Ramos (cell line): ENCODE measurements at regions not wholly inside any gene's neighbourhood (a gene's known extent, or its start where the extent isn't known, plus 50 kb on each side); places are given as distances from the start of the nearest gene placed in this dataset.

Experiments used
- in situ Hi-C: fragments of 300-500 bp; cut with MboI; formaldehyde crosslinking; loops from one replicate; pipeline ENCODE4 v1.14.3; 2022; ENCODE audit warnings: low sequenced_read_pairs; ENCODE audit not compliant: unreplicated experiment

DNA sequence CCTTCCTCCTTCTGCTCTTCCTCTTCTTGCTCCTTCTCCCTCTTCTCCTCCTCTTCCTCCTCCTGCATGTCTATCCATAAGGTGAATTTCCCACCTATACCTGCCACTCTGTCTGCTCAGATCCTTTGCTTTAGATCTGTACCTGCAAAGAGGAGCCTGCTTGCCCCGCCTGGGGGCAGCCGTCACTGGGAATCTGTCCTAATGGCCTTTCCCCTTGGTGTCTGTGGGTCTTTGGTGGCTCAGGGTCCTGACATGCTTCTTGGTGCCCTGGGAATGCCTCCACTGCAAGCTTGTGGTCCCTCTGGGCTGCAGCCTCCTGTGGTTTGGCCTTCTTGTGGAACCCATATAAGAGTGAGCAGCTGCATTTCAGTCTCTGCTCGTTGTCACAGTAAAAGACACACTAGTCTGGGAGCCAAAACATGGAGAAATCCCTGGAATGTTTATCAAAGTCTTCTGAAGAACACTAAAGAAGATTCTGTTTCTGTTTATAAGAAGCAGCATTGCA, 79.5 kb upstream of the CSF3R start:
- in situ Hi-C loops = no loop called here

DNA sequence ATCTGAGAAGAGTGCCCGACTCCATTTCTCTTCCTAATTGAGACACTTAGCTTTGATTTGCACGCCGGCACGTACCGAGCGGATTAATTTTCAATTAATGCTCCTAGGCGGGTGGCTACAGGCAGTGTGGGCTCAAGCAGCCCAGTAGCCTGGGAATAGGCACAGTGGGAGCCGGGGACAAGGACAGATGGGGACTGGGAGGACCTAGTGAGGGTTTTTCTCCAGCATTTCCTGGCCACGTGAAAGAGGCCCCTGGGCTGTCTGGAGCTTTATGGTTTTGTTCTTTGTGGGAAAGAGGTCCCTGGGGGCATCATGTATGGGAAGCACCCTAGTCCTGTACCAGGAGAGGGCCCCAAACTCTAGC, 78.6 kb upstream of the CSF3R start:
- in situ Hi-C loops = no loop called here

DNA sequence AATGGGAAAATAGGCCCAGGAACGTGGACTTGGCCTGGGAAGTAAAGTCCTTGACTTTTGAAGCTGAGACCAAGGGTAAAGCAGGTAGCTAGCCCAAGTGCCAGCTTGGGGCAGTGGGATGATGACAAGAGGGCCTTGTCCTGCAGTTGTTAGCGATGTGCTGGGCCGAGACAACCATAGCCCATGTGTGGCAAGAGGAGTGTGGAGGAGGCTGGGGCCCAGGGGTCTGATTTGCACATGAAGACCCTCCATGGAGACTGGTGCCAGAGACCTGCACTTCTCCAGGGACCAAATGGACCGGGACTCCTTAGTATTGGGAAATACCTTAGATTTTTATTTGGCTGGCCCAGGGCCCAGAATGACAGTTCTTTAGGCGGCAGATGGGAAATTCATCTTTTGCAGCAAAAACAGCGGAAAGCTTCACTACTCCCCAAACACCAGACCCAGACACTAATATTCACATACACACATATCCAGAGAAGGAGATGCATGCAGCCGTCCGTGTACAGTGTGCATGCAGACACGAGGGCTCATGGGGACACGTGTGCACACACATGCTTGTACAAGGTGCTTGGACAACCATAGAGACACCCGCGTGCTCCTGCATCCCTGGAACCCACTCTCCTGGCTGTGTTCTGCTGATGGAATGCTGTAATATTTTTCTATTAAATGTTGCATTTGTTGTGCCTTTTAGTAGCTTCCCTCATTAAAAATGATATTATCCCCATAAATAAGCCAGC, 78.1 kb upstream of the CSF3R start:
- in situ Hi-C loops = no loop called here

DNA sequence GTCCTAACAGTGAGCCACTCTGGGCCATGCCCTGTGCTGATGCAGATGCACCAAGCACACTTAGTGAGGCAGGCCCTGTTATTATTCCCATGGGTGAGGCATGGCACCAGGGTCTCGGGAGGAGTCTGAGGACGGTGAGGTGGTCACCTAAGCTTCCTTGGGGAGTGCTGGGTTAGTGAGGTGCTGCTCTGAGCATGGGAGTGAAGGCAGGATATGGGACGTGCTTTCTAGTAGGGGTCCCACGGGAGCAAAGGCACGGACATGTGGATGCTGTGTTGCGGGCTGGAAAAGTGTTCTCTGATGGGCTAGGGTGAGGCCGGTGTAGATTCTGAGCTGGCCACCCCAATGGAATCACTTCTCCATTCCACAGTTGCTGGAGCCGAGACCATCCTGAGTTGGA, 77.5 kb upstream of the CSF3R start:
- in situ Hi-C loops = no loop called here

DNA sequence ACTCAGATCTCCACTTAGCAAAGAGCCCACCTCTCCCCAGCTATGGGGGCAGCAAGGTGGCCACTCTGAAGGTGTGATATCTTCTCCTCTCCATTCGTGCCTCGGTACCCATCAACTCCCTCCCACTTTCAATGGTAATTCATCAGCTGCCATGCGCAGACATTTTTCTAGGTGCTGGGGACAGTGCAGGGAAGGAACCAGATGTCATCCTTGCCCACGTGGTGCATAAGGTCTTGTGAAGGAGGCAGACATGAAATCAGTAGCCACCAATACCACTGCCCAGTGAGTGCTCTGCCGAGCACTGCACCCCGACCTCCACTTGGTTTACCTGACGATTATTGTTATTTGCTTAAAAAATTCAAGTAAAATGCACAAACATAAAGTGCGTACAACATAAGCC, 76.3 kb upstream of the CSF3R start:
- in situ Hi-C loops = no loop called here

DNA sequence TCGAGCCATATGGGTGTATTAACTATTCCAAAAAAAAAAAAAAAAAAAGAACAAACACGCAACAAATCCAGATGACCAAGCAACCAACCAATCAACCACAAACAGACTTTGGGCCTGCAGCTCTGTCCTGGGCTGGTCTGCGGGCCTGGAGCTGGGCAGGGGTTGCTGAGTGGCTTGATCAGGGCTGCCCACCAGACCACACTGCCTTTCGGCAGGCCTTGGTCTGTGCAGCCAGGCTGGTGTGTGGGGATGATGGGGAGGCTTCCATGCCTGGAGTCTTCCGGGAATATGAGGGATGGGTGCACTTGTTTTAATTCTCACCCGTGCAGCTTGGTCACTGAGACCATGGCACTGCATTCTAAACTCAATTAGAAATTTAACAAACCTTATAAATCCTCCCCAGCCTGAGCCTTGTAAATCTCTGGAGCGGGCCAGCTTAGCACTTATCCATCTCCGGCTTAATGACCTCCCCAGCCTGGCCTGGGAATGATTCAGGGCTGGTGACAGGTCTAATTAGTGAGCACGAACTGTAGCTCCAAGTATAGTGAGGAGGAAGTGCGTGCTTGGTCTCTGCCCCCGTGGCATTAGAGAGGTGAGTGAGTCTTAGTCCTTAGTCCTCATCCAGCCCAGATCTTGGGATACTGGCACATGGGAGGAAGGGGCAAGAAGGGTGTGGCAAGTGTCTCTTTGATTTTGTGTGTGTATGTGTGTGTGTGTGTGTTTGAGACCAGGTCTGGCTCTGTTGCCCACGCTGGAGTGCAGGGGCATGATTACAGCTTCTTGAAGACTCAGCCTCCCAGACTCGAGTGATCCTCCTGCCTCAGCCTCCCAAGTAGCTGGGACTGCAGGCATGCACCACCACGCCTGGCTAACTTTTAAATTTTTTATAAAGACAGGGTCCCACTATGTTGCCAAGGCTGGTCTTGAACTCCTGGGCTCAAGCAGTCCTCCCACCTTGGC, 74.6 kb upstream of the CSF3R start:
- in situ Hi-C loops = no loop called here

DNA sequence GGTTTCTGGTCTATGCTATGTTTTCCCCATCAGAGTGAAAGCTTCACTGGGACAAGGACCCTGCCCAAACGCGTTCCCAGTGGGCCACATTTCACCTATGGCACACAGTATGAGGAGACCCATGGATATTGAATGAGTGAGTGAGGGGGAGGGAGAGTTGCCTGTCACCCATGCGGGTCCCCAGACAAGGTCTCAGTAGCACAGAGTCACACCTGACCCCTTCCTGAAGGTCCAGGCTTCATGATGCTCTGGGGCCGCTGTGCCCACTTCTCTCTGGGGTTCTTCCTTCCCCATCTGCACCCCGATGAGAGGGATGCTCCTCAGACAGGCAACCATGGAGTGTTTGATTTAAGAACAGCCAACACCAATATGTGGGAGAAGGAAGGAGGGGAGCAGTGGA, 72.3 kb upstream of the CSF3R start:
- in situ Hi-C loops = no loop called here

DNA sequence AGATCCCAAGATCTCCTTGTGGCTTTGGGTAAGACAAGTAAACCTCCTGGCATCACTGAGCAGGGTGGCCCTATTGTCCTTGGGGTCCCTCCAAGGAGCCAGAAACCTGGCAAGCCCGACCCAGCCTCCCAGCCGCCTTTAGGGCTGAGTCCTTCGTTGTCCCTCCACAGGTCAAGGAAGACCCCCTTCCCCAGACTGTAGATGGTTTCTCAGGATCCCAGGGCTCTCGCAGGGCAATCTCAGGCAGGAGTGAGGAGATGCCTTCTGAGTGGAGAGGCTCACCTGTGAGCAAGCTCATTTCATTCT, 71.6 kb upstream of the CSF3R start:
- in situ Hi-C loops = no loop called here

DNA sequence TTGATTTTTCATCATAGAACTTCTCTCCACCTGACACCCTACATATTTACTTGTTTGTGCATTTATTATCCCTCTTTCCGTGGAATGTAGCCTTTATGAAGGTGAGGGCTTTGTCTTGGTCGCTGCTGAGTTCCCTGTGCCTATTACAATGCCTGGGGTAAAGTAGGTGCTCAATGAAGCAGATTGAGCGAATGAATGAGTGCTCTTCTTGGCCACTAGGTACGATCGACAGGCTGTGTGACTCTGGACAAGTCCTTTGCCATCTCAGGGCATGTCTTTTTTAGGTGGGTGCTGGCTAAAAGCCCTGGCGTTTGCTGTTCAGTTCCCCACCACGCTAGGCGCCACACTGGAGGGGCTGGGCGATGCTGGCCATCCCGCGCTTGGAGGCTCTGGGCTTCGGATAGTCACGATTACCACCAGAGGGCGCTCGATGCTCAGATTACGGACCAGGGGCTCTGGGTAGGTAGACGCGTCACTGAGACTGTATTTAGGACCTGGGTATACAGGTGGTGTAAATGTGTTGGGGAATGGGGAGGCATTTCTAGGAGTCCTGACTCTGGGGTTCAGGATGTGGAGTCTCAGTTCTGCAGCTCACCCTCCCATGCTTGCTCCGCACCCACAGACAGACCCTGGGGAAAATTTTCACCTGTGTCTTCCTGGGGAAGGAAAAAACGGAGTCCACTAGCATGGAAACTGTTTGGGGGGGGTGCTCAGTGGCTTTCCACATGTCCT, 71.0 kb upstream of the CSF3R start:
- in situ Hi-C loops = no loop called here

DNA sequence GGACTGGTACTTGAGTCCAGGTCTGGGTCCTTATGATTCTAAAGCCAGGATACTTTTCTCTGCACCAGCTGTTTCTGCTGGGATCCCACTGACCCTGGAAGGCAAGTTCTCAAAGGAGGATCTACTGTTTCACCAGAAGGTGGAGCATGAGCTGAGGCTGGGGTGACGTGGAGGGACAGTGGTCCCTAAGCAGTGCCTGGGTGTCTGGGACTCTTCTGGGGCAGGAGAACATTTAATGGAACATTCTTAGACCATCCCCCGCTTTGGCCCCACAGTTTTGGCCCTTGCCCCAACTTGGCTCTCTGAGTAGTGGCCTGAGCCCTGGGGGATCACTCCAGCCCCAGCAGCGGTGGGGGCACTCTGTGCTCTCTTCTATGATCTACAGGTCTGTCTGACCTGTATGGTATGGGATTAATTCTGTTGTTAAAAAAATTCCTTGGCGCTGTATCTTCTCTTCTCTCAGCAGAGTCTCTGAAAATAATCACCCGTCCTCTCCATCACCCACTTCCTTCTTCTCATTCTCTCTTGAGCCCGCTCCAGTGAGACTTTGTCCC, 60.3 kb upstream of the CSF3R start:
- in situ Hi-C loops = no loop called here

DNA sequence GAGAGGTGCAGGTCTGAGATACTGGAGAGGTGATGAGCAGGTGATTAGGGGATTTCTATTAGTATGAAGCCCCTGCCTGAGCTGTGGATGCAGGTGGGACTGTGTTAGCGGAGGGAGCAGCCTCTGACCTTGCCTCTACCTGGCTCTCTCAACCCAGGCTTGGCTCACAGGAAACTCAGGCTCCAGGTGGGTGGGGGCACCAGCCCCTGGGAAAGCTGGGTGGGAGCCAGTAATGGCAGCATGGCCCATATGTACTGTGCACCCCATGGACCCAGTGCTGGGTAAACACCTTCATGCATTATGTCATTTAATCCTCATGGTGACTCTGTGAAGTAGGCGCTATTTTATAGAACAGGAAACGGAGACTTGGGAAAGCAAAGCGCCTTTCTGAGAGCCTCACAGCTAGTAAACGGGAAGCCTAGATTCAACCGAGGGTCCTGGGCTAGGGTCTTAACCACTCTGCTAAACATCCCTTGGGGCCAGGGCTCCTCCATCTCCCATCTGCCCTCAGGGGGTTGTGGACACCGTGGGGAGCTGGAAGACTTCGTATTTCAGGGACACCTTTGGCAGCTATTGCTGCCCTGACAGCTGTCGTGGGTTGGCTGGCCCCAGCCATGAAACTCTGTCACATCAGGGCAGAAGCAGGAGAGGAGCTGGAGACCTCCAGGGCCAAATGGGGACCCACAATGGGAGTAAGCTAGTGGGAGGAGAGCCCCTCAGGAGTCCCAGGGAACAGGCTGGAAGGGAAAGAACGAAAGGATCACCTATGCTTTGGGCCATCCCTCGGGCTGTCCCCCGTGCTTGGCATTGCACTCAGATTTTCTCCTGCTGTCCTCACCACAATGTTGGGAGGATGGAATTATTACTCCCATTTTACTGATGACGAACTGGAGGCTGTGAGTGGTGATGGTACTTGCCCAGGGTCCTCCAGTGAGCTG, 59.6 kb upstream of the CSF3R start:
- in situ Hi-C loops = no loop called here

DNA sequence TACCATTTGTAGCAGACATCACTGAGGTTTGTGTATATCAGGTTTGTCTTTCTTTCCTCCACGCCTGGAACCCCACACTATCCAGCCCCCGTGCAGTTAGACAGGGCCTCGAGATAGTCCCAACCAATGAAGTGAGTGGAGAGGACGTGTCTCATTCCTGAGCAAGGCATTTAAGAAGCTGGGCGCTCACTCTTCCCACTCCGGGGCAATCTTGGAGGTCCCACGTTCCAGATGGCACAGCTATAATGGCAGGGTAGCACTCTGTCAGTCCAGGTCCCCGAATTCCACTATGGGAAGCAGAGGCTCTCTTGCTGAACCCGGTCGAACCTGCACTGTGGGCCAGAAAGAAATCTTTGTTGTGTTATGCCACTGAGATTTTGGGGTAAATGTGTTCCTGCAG, 57.3 kb upstream of the CSF3R start:
- in situ Hi-C loops = no loop called here

DNA sequence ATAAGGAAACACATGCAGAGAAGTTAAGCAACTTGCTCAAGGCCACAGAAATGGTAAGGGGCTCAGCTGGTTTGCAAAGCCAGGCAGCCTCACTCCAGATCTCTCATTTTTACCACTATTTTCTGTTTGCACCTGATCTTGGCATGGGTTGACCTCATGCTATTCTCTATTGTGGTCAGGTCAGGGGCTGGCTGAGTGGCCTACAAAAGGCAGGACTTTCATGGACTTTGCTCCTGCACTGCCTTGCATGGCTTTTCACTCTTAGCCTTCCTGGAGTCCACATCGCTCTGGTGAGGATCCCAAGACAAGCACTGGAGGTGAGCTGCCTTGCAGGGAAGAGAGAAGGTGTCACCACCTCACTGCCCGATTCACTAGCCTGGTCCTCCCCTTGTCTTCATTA, 56.8 kb upstream of the CSF3R start:
- in situ Hi-C loops = no loop called here

DNA sequence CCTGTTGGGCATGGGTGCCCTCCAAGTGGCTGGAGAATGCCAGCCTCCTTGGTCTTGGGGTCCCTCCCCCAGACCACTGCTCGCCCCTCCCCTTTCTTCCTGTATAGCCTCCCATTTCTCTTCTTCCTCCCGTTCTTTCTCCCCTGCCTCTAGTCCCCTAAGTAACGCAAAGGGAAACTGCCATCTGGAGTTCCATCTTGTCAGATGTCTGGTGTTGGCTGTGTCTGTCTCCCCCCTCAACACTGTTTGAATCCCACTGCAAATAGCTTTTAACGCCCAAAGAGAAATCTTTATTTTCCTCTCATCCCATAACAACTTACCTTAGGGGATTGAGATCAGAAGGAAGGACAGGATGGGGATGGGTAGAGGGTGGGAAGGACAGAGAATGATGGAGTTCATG, 55.3 kb upstream of the CSF3R start:
- in situ Hi-C loops = no loop called here

DNA sequence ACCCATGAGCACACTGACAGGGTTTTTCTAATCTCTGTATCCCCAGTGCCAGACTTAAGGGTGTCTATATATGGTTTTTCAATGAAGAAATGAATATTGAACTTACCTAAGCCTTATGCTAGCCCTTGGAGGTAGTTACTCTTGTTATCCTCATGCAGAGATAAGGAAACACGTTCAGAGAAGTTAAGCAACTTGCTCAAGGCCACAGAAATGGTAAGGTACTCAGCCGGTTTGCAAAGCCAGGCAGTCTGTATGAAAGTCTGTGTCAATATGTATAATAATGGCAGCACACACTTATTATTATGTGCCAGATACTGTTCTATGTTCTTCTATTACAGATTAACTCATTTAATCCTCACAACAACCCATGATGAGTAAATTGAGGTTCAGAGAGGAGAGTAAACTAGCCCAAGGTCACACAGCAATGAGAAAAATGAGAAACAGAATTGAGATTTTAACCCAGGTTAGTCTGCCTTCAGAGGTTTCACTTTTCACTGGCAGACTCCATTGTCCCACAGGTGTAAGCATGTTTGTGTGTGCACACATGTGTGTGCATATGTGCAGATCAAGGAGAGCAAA, 54.6 kb upstream of the CSF3R start:
- in situ Hi-C loops = no loop called here

DNA sequence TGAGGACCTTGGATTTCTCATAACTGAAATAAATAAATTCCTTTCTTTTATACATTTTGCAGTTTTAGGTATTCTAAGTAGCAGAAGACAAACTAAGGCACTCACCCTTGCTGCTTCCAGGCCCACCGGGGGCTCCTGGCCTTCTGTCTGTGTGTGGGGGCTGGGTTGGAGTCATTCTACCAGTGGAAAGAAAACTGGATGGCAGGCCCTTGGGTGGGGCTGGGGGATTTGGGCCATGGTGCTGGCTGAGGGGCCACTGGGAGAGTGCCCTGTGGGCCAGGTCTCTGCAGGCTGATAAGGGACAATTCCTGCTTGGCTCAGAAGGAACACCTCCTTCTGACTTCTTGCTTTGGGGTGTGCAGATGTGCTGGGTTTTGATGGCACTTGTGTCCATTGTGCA, 54.0 kb upstream of the CSF3R start:
- in situ Hi-C loops = no loop called here

DNA sequence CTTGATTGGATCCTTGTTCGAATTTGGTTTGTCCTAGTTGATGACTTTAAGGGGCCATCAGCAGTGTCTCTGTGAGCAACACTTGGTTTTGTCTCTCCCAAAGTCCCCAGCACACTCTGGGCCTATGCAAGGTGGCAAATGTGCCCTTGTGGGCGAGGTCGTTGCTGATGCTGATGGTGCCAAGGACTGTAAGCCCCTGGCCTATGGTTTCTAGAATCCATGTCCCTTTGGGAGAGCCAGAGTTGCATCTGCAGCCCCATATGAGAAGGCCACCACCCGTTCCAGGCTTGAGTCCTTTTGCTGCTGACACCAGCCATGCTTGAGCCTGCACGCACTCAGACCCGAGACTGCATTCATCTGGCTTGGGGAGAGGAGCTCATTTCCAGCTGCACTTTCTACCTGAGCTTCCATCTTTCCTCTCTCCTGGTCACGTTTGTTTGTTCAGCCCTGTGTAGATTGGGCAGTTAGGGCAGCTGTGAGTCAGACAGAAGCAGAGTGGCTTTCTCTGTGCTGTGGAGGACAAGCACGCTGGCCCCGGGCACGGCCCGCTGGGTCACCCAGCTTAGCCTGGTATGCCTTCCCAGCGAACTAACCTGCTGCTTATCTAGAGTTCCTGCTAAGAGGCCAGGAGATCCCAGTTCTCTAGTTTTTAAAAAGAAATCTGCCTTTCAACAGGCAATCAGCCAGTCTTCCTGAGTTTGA, 52.1 kb upstream of the CSF3R start:
- in situ Hi-C loops = no loop called here

DNA sequence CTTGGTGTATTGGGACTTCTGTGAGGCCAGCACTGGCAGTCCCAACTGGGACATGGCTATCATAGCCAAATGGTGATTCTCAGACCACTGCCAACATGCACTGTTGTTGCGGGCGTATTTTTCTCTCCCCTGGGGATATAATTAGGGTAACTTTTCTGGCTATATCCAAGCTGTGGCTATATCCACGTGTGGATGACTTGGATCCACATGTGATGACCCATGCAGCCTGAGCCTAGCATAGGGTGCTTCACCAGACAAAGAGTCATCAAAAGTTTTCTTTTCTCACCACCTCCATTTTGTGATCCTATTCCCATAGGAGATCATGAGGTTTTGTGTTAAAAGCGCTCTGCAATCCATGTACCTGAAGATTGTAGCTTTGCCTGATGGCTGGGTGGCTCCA, 51.2 kb upstream of the CSF3R start:
- in situ Hi-C loops = no loop called here
